UCSD-AML1 (cell line): ENCODE measurements at regions not wholly inside any gene's neighbourhood (a gene's known extent, or its start where the extent isn't known, plus 50 kb on each side); places are given as distances from the start of the nearest gene placed in this dataset.

Experiments used
- DNase-seq: peaks from one replicate; lab custom pipeline; 2025; ENCODE audit not compliant: unreplicated experiment; lab: John Stamatoyannopoulos, UW

GRCh38 chr1:48164571-48164970, 57.9 kb upstream of the SLC5A9 start:
- DNase-seq: no peak

- no peak for DNase-seq
These were observed 61.9 kb upstream of the SLC5A9 start for GRCh38 chr1:48160486-48161132.

- DNase-seq: no peak
These were observed 83.2 kb upstream of the SLC5A9 start for GRCh38 chr1:48139275-48139674.

GRCh38 chr1:48127735-48128685, 94.5 kb upstream of the SLC5A9 start:
- no peak for DNase-seq

GRCh38 chr1:48123647-48124046, 98.9 kb upstream of the SLC5A9 start:
- DNase-seq: no peak

- DNase-seq: no peak
These were observed 100.6 kb upstream of the SLC5A9 start for GRCh38 chr1:48121955-48122354.

GRCh38 chr1:48120621-48121020, 101.9 kb upstream of the SLC5A9 start:
- no peak for DNase-seq

- no peak for DNase-seq
These were observed 106.7 kb upstream of the SLC5A9 start for GRCh38 chr1:48115835-48116234.

- DNase-seq: no peak
These were observed 107.7 kb upstream of the SLC5A9 start for GRCh38 chr1:48114596-48115382.

- no peak for DNase-seq
These were observed 112.3 kb upstream of the TRABD2B start for GRCh38 chr1:48109390-48110013.

GRCh38 chr1:48107516-48107915, 110.3 kb upstream of the TRABD2B start:
- DNase-seq: no peak

GRCh38 chr1:48106049-48106448, 108.9 kb upstream of the TRABD2B start:
- no peak for DNase-seq

GRCh38 chr1:48105165-48105564, 108.0 kb upstream of the TRABD2B start:
- no peak for DNase-seq

- DNase-seq: no peak
These were observed 106.3 kb upstream of the TRABD2B start for GRCh38 chr1:48103495-48103894.

- DNase-seq: no peak
These were observed 105.6 kb upstream of the TRABD2B start for GRCh38 chr1:48102766-48103165.

- DNase-seq: no peak
These were observed 102.0 kb upstream of the TRABD2B start for GRCh38 chr1:48099072-48099773.

- DNase-seq: peak; percentile 36
These were observed 96.7 kb upstream of the TRABD2B start for GRCh38 chr1:48093696-48094528.

GRCh38 chr1:48093147-48093546, 96.0 kb upstream of the TRABD2B start:
- DNase-seq: no peak

GRCh38 chr1:48092401-48092800, 95.2 kb upstream of the TRABD2B start:
- no peak for DNase-seq
